WERI-Rb-1 (cell line): ENCODE measurements at regions not wholly inside any gene's neighbourhood (a gene's known extent, or its start where the extent isn't known, plus 50 kb on each side); places are given as distances from the start of the nearest gene placed in this dataset.

Experiments used
- DNase-seq: peaks from one replicate; pipeline ENCODE4 v3.0.0-alpha.2; 2020
- H3K27ac ChIP-seq: fragments of 250-450 bp; sonication (Bioruptor Pico); 2 replicates; pipeline ENCODE4 v1.5.1; 2020; ENCODE audit warnings: mild to moderate bottlenecking, moderate library complexity
- H3K27me3 ChIP-seq: fragments of 250-450 bp; sonication (Bioruptor Pico); 2 replicates; pipeline ENCODE4 v1.5.1; 2021; ENCODE audit warnings: mild to moderate bottlenecking, low read depth, moderate library complexity; ENCODE audit not compliant: insufficient read depth, severe bottlenecking
- H3K36me3 ChIP-seq: fragments of 250-450 bp; sonication (Bioruptor Pico); 2 replicates; pipeline ENCODE4 v1.5.1; 2020; ENCODE audit warnings: mild to moderate bottlenecking, moderate library complexity
- H3K4me3 ChIP-seq: 2 replicates; pipeline ENCODE4 v1.5.1; 2011; ENCODE audit warnings: low read depth, mild to moderate bottlenecking, control low read depth, low read length
- H3K9me3 ChIP-seq: fragments of 250-450 bp; sonication (Bioruptor Pico); 2 replicates; pipeline ENCODE4 v1.5.1; 2021; ENCODE audit warnings: mild to moderate bottlenecking, moderate library complexity; ENCODE audit not compliant: severe bottlenecking
- CTCF ChIP-seq: IDR thresholded peaks from 2 replicates; pipeline ENCODE4 v1.5.1; 2011; ENCODE audit warnings: low read depth, mild to moderate bottlenecking, control low read depth, inconsistent platforms, low read length

DNA sequence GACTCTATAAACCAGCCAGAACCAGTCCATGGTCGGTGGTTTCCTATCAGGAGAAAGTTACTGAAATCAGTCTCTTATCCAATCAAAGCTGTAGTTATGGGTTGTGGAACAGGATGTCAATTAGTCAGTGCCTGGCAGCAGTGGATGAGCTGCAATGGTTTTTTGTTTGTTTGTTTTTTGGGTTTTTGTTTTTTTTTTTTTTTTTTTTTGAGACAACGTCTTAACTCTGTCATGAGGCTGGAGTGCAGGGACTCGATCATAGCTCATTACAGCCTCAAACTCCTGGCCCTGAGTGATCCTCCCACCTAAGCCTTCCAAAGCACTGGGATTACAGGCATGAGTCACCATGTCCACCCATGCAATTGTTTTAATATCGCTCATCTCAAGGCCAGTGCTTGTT, 113.3 kb upstream of the CAND1 start:
- Histone ChIP-seq H3K4me3 (no peak overlapping the region), H3K36me3 (no peaks in the 10 kb centered on the region), H3K9me3 (no peaks in the 10 kb centered on the region), H3K27me3 (no peaks in the 10 kb centered on the region), H3K27ac (no peak overlapping the region)
- DNase-seq, result peak; percentile 54
- TF ChIP-seq CTCF, result no peak

DNA sequence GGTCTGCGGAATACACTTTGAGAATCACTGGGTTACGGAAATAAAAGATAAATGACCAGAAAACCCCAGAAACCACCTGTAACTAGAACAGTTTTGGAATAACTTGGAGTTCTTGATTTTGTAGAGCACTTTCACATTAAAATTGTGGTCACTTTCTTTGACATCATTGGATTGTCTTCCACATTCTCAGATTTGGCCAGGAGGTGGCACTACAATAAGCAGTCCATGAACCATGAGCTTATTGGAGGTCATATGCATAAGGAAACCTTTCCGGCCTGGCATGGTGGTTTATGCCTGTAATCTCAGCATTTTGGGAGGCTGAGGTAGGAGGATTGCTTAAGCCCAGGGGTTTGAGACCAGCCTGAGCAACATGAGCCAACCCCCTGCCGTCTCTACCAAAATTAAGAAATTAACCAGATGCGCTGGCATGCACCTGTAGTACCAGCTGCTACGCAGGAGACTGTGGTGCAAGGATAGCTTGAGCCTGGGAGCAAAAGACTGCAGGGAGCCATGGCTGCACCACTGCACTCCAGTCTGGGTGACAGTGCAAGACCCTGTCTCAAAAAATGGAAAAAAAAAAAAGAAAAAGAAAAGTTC, 107.7 kb upstream of the CAND1 start:
- peak; percentile 48 for TF ChIP-seq CTCF
- H3K27me3 ChIP-seq, result no peaks in the 10 kb centered on the region
- no peaks in the 10 kb centered on the region for H3K9me3 ChIP-seq
- no peak overlapping the region for H3K4me3 ChIP-seq
- no peaks in the 10 kb centered on the region for H3K36me3 ChIP-seq
- peak; percentile 49 for DNase-seq
- H3K27ac ChIP-seq, result no peak overlapping the region

- no peaks in the 10 kb centered on the region for H3K27me3 ChIP-seq
- no peak for TF ChIP-seq CTCF
- no peak overlapping the region for H3K4me3 ChIP-seq
- H3K9me3 ChIP-seq, result no peaks in the 10 kb centered on the region
- H3K27ac ChIP-seq, result no peak overlapping the region
- no peak for DNase-seq
- H3K36me3 ChIP-seq, result no peaks in the 10 kb centered on the region
Measured at GRCh38 chr12:67173258-67173657, 95.9 kb upstream of the CAND1 start.

- no peak for TF ChIP-seq CTCF
- Histone ChIP-seq H3K36me3 (no peaks in the 10 kb centered on the region), H3K9me3 (peaks cover 3% of the 10 kb centered on the region), H3K4me3 (no peak overlapping the region), H3K27ac (no peak overlapping the region), H3K27me3 (no peaks in the 10 kb centered on the region)
- DNase-seq, result no peak
Measured at GRCh38 chr12:67182551-67182950, 86.6 kb upstream of the CAND1 start.

DNA sequence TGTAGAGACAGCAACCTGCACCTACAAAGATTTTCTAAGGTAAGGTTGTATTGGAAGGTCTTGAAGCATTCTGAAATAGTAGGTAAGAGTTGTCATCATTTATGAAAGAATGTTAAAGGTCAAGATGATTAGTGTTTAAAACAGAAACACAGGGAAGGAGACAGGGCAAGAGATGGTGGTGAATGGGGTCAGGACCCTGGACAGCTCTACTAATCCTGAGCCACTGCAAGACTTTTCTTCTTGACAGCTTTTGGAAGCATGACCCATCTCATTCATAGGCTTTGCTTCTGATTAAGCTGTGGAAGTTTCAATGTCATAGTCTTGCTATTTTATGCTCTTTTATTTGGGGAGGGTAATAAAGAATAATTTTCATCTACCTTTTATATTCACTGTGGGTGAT, 75.5 kb upstream of the CAND1 start:
- DNase-seq, result no peak
- H3K9me3 ChIP-seq, result no peaks in the 10 kb centered on the region
- H3K27me3 ChIP-seq, result no peaks in the 10 kb centered on the region
- H3K36me3 ChIP-seq, result no peaks in the 10 kb centered on the region
- no peak for TF ChIP-seq CTCF
- no peak overlapping the region for H3K4me3 ChIP-seq
- H3K27ac ChIP-seq, result no peak overlapping the region

GRCh38 chr12:67200386-67200785, 68.8 kb upstream of the CAND1 start:
- H3K27ac ChIP-seq, result no peak overlapping the region
- no peak overlapping the region for H3K4me3 ChIP-seq
- H3K9me3 ChIP-seq, result no peaks in the 10 kb centered on the region
- H3K27me3 ChIP-seq, result no peaks in the 10 kb centered on the region
- no peak for TF ChIP-seq CTCF
- H3K36me3 ChIP-seq, result no peaks in the 10 kb centered on the region
- no peak for DNase-seq
